ENCODE measurements at regions not wholly inside any gene's neighbourhood (a gene's known extent, or its start where the extent isn't known, plus 50 kb on each side); places are given as distances from the start of the nearest gene placed in this dataset.
"Not testable (repeated sequence)": the region's sequence is repeated elsewhere in the genome, so short reads cannot be mapped to it uniquely, and the experiment has no call there.

GRCh38 chr14:62432955-62433354 is 612.3 kb downstream of the KCNH5 start:
- no peak for DNase-seq

GRCh38 chr14:62436261-62436660 is 609.0 kb downstream of the KCNH5 start:
- DNase-seq = no peak

GRCh38 chr14:62439210-62439609 is 606.0 kb downstream of the KCNH5 start:
- DNase-seq = no peak

- no peak for DNase-seq
These were observed 601.5 kb downstream of the KCNH5 start for GRCh38 chr14:62443796-62444195.

- DNase-seq = no peak
These were observed 599.7 kb downstream of the KCNH5 start for GRCh38 chr14:62445570-62445969.

- no peak for DNase-seq
These were observed 594.0 kb downstream of the KCNH5 start for GRCh38 chr14:62451221-62451620.

GRCh38 chr14:62453226-62453625 is 592.0 kb downstream of the KCNH5 start:
- no peak for DNase-seq

GRCh38 chr14:62455446-62455845 is 589.8 kb downstream of the KCNH5 start:
- DNase-seq = no peak

GRCh38 chr14:62462988-62463387 is 582.3 kb downstream of the KCNH5 start:
- no peak for DNase-seq

- no peak for DNase-seq
These were observed 576.3 kb downstream of the KCNH5 start for GRCh38 chr14:62468946-62469345.

GRCh38 chr14:62470935-62471334 is 574.3 kb downstream of the KCNH5 start:
- no peak for DNase-seq

- DNase-seq = no peak
These were observed 554.1 kb downstream of the KCNH5 start for GRCh38 chr14:62491146-62491545.

- no peak for DNase-seq
These were observed 547.5 kb downstream of the KCNH5 start for GRCh38 chr14:62497708-62498107.

GRCh38 chr14:62501021-62501750 is 544.1 kb downstream of the KCNH5 start:
- no peak for DNase-seq

- no peak for DNase-seq
These were observed 540.2 kb downstream of the KCNH5 start for GRCh38 chr14:62505045-62505444.

- DNase-seq = not testable (repeated sequence)
These were observed 523.9 kb downstream of the KCNH5 start for GRCh38 chr14:62521309-62521708.

- no peak for DNase-seq
These were observed 517.0 kb downstream of the KCNH5 start for GRCh38 chr14:62528296-62528695.

GRCh38 chr14:62532181-62532580 is 513.1 kb downstream of the KCNH5 start:
- DNase-seq = no peak

GRCh38 chr14:62546862-62547474 is 498.3 kb downstream of the KCNH5 start:
- DNase-seq = no peak

- DNase-seq = no peak
These were observed 487.8 kb downstream of the KCNH5 start for GRCh38 chr14:62557416-62557815.

GRCh38 chr14:62558451-62558850 is 486.8 kb downstream of the KCNH5 start:
- DNase-seq = no peak

- DNase-seq = no peak
These were observed 460.0 kb downstream of the KCNH5 start for GRCh38 chr14:62585247-62585646.

- DNase-seq = no peak
These were observed 452.4 kb downstream of the KCNH5 start for GRCh38 chr14:62592877-62593276.

GRCh38 chr14:62597143-62597542 is 448.1 kb downstream of the KCNH5 start:
- DNase-seq = no peak

All from DMS153 (cell line).